AG20443 (cell line): ENCODE measurements at regions not wholly inside any gene's neighbourhood (a gene's known extent, or its start where the extent isn't known, plus 50 kb on each side); places are given as distances from the start of the nearest gene placed in this dataset.
"Not testable (repeated sequence)": the region's sequence is repeated elsewhere in the genome, so short reads cannot be mapped to it uniquely, and the experiment has no call there.

Experiments used
- DNase-seq: peaks from one replicate; pipeline ENCODE4 v3.0.0; 2012; ENCODE audit warnings: low spot score, mixed read lengths

DNA sequence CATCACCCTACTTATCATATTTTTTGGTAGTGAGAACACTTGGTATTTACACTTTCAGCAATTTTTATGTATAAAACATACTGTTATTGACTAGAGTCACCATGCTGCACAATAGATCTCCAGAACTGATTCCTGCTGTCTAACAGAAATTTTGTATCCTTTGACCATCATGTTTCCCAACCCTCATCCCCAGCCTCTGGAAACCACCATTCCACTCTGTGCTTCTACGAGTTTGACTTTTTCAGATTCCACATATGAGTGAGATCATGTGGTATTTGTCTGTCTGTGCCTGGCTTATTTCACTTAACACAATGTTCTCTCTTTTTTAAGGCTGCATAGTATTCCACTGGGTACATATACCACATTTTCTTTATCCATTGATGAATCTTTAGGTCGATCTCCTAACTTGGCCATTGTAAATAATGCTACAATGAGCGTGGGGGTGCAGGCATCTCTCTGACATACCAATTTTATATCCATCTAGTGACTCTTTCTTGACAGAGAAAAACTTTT is 115.9 kb upstream of the RUNX1 start:
- no peak for DNase-seq

DNA sequence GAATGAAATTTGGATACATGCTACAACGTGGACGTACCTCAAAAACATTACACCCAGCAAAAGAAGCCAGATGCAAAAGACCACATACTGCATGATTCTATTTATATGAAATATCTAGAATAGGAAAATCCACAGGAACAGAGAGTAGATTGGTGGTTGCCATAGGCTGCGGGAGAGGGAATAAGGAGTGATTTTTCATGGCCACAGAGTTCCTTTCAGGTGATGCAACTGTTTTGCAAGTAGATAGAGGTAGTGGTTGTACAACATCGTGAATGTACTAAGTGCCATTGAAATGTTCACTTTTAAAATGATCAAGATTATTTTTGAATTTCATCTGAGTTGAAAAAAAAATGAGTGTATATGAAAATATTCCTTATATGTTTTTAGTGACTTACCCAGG is 115.3 kb upstream of the RUNX1 start:
- no peak for DNase-seq

DNA sequence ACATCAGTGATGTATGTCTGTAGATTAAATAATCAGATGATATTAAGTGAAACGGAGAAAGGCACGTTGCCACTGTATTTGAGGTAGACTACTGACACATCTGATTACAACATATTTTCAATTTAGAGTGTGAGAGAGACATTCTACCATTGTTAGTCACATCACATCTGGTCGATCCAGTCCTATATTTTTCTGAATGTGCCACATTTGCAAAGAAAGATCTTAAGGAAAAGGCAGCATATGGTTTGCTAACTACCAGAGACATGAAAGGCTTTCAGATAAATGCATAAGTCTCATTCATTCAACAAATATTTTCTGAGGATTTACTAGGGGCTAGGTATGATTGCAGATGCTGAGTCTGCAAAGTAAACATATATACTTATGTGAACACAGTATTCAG is 114.3 kb upstream of the RUNX1 start:
- peak; percentile 42 for DNase-seq

DNA sequence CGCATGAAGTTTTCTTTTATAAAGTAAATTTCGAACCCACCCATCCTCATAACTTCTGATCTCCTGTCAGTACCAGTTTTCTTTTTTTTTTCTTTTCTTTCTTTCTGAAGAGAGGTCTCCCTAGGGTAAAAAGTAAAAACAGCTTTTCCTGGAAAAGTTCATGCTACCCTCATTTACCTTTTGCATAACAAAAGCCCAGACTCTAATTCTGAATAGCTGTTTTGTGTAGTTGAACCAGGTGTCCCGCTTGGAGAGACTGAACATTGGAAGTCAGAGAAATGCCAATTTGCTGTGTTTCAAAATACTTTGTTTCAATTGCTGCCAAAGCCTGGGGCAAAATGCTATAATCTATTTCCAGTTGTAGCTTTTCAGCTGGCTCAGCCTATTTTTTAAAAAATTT is 113.7 kb upstream of the RUNX1 start:
- DNase-seq: no peak

DNA sequence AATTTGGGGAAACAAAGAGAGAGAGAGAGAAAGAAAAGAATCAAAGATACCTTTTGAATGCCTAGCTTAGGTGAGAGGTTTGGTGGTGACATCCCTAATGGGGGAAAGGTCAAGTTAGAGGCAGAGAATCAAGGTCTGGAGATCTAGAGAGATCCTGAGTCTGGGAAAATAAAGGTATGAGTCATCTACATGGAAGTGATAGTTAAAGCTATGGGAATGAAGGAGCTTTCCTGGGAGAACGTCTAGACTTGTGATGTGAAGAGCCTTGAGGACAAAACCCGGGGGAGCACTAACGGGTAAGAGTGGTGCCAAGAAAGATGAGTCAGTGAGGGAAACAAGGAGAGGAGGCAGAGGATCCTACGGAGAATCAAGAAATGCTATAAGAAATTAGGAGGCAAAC is 110.8 kb upstream of the RUNX1 start:
- DNase-seq: no peak

DNA sequence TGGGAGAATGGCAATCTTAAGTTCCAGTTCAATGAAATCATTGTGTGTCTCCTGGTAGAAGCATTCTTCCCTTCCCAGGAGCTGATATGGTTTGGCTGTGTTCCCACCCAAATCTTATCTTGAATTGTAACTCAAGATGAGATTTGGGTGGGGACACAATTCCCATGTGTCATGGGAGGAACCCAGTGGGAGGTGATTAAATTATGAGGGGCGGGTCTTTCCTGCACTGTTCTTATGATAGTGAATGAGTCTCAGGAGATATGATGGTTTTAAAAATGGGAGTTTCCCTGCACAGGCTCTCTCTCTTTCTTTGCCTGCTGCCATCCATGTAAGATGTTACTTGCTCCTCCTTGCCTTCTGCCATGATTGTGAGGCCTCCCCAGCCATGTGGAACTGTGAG is 108.3 kb upstream of the RUNX1 start:
- not testable (repeated sequence) for DNase-seq

DNA sequence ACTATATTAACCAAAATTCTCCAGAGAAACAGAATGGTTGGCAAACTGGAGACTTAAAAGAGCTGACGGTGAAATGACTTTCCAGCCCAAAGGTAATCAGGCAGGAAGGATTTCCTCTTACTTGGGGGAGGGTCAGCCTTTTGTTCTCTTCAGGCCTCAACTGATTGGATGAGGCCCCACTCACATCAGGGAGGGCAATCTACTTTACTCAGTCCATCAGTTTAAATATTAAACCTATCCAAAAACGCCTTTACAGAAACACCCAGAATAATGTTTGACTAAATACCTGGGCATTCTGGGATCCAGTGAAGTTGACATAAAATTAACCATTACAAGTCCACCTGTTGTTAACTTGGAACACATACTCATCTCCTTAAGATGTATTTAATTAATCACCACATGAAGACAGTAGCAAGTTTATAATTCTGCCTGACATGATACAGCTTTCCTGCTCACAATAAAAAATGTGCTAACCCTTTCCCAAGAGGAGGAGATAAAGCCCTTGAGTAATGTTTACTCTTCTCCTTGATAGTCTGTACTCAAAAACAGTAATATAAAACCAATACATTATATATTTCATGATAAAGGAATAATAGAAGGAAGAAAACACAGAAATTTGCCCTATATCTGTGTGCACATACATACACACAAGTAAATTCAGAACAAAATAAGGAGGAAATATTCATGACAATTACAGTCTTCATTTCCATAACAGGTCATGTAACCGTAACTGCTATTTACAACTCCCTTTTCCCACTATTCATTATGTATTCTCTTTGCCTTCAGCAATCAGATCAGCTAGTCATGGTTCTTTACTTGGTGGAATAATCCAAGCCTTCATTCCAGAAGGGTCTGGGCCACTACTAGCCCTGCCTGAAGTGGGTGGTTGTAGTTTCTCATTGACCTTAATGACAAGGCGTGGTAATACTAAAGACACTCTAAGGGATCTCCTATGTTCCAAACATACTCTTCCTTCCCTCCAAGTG is 107.5 kb upstream of the RUNX1 start:
- no peak for DNase-seq

DNA sequence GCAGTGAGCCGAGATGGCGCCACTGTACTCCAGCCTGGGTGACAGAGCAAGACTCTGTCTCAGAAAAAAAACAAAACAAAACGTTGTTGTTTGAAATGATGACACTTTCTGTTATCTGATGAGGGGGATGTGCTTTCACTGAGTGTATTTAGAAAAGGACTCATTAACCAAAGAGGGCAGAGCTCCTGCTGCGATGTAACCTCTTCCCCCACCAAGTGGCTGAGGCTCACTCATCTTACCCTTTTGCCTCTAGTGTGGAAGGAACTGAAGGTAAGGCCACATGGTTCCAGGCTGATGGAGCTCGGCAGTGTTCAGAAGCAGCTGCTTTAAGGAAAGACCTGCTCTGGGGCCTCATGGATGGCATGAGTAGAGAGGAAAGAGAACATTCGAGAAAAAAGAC is 105.7 kb upstream of the RUNX1 start:
- DNase-seq: no peak

DNA sequence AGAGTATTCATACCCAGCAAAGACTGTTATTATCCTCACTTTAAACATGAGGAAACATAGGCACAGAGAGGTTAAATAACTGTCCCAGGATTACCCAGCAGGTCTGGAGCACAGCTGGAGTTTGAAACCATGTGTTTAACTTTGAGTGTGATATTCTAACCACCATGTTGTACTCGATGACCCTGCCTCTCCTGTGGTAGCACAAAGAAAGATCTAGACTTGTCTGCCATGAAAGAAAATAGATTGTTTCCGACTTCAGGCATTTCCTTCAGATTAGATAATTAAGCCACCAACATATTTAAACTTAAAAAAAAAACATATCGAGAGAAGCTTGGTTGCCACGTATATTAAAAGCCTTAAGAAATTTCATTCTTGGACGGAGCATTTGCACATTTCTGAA is 104.6 kb upstream of the RUNX1 start:
- DNase-seq: no peak

DNA sequence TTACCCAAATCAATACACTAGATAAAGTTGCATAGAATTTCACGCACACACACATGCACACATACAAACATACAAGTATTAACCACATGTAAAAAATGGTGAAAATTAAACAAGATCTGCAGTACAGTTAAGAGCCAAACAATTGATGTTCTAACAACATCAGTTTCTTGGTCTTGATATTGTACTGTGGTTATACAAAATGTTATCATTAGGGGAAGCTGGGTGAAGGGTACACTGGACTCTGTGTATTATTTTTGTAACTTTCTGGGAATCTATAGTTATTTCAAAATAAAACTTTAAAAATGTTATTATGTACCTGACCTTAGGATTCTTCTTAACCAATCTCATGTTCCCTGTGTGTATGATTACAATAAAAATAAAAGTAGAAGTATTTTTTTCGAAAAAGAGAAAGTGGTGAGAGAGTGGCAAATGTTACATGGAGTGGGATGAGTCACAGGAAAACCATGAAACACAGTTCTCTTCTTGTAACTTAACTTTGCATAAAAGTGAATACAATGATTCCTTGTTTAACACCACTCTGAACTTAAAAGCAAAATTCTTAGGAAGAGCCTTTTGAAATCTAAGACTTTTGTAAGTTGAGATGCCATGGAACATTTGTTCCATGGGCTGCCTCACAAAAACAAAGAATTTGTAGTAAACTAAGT is 101.6 kb upstream of the RUNX1 start:
- DNase-seq: no peak

DNA sequence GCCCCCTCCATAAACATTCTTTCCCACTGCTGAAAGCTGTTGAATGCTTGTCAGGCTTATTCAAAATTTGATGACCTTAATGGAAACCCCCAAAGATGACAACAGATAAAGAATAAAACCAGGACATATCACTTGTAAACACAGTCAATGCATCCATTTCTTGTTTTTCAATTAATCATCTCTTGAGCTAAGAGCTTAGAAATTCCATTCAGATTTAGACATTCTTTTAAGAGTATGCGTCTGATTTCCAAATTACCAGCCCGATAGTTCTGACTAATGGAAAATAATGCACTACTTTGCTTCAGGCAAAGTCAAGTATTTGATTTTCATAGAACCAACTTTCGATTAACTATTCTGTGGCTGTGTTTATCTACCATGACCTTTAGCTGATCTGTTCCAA is 100.6 kb upstream of the RUNX1 start:
- DNase-seq: peak; percentile 51

DNA sequence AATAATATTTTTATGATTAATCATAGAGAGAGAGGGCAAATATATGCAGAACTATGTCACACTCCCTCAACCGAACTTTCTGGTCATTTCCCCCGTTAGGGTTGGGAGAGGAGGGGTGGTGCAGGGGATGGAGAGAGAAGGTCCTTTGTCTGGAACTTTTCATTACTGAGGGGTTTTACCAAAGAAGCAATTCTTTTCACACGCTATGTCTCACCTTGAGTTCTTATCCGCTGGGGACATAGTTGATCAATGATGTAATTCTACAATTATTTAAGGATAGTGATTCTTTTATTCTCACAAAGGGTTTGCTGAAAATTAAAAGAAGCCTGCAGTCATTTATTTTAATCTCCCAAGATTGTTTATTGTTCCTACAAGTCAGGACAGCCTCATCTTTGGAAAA is 98.3 kb upstream of the RUNX1 start:
- no peak for DNase-seq

DNA sequence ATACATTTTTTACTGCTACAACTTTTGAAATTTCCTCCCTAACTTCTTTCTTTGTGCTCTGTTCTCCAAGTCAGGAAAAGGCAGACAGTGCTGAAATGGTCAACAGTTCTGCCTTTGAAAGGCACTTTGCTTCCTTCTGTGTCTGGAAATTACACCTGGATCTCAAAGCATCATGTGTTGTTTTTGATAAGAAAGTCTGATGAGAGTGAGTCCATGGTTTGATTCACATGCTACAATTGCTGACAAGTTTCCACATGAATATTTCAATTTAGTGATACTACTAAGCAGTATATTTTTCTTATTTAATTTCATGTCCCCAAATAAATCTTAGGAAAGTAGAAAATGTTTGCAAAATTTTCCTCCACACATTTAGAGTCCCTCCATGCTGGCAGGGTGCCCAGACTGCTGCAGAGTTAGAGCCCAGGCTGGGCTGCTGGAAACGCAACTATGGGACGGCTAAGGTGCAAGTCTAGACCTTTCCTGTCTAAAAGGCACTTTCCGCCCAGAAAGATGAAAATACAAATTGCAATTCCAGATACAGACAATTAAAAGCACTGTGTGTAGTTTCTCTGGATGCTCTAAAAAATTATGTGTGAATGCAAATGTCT is 96.6 kb upstream of the RUNX1 start:
- DNase-seq: no peak

DNA sequence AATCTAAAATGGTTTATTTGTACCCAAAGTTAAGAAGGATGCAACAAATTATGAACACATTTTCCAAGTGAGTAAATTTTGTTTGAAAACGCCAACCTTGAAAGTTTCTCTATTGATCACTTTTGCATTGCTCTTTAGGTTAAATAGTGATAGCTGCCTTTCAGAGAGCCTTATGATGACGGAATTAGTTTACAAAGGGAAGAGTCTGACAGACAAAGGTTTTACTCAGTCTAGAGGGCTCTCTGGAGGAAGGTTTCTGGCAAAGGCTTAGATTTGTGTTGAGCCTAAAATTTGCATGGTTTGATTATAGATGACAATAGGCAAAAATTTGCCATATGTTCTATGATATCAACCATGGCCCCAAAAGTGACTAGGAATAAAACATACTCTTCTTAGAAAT is 95.9 kb upstream of the RUNX1 start:
- DNase-seq: no peak

DNA sequence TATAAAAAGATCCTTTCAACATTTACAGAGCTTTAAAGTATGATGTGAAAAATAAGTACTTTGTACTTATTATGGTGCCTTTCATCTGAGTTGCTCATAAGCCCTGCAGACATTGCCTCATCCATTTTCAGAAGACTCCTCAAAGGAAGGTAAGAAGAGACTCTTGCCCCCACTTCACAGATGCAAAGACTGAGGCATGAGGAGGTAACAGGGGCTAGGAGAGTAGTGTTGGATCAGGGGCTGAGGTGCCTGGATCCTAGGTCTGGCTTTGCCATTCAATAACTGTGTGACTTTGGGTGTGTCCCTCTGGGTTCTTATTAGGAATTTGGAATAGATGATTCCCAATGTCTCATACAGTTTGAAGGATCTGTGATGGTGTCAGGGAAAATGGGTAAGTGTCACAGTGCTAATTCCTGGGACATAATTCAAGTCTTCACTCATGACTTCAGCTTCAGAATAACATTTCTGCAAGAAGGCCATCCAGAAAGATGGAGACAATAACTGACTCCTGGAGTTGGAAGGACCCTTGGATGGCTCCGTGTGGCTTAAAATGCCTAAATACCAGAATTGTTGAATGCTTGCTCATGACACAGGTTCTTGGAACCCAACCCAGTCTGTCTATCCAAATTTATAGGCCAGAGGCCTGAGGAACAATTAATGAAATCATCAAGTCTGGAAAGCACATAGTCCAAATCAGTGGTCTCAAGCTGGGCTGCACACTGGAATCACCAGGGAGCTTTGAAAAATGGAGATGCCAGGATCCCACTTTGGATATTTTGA is 93.1 kb upstream of the RUNX1 start:
- no peak for DNase-seq

DNA sequence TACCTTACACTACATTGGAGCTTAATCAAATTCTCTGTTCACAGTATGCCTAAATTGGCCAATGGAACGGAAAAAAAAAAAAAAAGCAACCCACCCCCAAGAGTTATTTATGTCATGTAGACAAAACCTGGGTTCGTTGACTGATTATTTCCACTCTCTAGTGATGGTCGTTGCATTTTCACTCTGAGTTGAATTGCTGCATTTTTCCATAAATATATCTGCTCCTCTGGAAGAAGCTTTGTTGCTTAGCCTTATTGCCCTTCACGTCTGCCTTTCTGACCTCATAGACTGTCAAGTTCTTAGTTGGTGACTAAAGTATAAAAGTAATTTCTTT is 90.2 kb upstream of the RUNX1 start:
- no peak for DNase-seq

DNA sequence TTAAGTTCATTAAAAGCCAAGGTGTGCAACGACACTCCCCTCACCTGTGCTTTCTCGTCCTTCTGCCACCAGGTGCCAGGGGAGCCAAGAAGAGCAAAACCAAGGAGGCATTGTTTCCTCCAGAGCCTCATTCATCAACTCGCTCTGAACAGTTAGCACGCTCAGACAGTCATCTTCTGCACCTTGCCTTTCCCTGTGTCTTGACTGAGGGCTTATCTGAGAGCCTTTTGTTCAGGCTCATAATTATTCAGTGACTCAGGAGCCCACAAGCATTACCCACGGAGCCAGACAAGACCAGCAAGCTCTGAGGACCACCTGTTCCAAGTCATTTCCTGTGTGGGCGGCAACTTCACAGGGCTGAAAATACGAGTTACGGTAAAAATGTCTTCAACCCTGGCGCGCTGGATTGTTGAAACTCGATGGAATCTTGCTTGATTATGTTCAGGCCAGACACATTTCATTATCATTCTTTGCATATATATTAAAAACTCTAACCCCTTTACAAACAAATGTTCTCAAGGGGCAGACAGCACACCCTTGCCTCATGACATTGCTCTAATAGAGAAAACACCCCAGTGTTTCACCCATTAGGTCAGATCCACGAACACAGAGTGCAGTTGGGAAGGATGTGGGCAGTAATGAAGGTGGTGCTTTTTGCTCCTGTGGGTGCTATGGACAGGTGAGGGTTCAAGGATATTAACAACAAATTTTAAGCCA is 89.7 kb upstream of the RUNX1 start:
- DNase-seq: no peak

DNA sequence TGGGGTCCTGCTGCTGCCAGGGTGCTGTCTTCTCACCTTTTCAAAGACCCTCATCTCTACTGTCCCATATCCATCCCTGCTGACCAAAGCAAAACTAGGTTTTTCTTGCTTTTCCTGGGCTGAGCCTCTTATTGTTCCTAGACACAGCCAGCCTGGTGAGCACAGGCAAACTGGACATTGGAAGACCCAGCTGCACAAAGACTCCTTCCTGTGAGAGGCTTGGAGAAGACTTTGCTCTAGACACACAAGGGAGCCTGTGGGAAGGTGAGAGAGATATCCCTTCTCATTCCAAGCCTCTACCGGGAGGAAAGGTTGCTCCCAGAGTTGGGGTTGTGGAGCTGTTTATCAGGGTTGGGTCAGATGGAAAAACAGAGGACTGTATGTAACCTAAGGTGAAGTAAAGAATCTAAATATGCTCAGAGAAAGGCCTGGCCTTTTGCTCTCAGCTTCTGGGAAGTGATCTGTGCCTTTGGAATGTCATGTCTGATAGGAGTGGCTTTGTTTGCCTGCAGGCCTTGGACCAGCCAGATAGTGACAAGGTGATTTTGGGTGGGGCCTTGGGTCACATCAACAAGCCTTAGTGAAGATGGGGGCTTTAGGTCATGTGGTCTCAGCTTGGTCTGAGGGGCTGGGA is 87.6 kb upstream of the RUNX1 start:
- peak; percentile 78 for DNase-seq

DNA sequence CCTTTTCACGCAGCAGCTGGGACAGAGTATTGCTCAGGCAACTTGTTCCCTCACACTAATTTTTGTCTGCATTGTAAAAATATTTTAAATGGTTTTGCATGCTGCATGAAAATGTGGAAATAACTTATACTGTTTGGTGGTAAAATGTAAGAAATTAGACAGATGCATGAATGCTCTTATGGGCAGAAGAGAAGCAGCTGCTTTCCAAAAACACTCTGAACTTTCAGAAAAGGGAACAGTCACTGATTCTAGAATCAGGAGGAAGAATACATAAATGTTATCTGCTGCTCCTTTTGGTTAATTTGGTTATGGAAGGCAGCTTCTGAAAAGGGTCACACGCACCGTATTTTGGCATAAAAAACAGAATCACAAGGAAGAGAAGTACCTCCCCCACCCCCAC is 87.0 kb upstream of the RUNX1 start:
- DNase-seq: no peak

DNA sequence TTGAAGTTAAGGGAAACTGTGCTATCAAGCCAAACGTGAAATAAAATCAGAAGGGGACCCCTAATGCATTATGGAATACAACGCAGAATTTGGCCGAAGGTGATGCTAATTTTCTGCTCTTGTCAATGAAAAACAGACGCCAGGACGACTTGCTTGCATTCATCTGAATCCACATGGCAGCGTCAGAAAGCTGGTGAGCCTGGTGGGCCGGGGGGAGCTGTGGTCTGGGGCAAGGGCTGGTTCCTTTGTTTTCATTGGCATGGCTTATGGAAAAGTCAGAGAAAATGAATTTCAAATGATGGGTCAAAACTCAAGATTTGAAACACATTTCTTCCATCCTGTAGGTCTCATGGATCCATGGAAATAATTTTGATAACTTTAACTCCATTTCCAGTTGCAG is 86.4 kb upstream of the RUNX1 start:
- DNase-seq: no peak

DNA sequence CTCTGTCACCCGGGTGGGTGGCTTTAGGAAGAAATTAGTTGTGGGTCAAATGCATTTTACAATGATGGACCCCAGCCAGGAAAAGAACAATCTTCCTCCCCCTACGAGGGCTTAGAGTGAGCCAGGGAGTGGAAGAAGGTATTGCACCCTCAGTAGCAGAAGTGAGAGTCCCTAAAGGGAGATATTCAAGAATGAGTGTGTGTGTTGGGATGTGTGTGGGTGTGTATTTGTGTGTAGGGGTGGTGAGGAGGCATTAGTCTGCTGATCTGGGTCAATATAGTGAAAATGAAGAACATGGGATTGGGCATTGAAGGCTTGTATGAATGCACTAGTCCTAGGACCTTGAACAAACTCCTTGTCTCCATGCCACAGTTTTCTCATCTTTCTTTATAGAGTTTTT is 85.2 kb upstream of the RUNX1 start:
- no peak for DNase-seq
